Stimulated activated naive CD8-positive, alpha-beta T cell treated with anti-CD3 and anti-CD28 coated beads, Interleukin-15, amount 100 ng/mL, for 72 hours (primary cell): ENCODE measurements at regions not wholly inside any gene's neighbourhood (a gene's known extent, or its start where the extent isn't known, plus 50 kb on each side); places are given as distances from the start of the nearest gene placed in this dataset.

ENCODE experiments used
- ATAC-seq: fragments of 150-1000 bp; cut with Tn5 transposase; 2 replicates; pipeline ENCODE4 v1.10.0; 2021; ENCODE audit warnings: mild to moderate bottlenecking, moderate library complexity
- DNase-seq, 2 donors: peaks; one replicate each; pipeline ENCODE4 v3.0.0; 2021 to 2022
- H3K27ac Mint-ChIP-seq, 2 donors: one replicate each; pipeline ENCODE4 v1.8.0; 2022; ENCODE audit warnings: mild to moderate bottlenecking in 2 of 2, mixed read lengths in 2 of 2, moderate library complexity in 2 of 2
- H3K27me3 Mint-ChIP-seq: one replicate; pipeline ENCODE4 v1.8.0; 2022; ENCODE audit warnings: mixed read lengths
- H3K4me1 Mint-ChIP-seq: one replicate; pipeline ENCODE4 v1.8.0; 2022; ENCODE audit warnings: mild to moderate bottlenecking, mixed read lengths
- H3K4me3 Mint-ChIP-seq, 2 donors: one replicate each; pipeline ENCODE4 v1.8.0; 2022; ENCODE audit warnings: mild to moderate bottlenecking in 2 of 2, mixed read lengths in 2 of 2, moderate library complexity in 1 of 2
- H3K9me3 Mint-ChIP-seq, 2 donors: one replicate each; pipeline ENCODE4 v1.8.0; 2022; ENCODE audit warnings: mixed read lengths in 2 of 2

- Mint-ChIP-seq H3K4me3 (no peak overlapping the region), H3K9me3 (no peaks in the 10 kb centered on the region), H3K27ac (no peak overlapping the region), H3K4me1 (no peaks in the 10 kb centered on the region), H3K27me3 (no peaks in the 10 kb centered on the region)
- DNase-seq: no peak
- ATAC-seq: no peak
Measured at GRCh38 chr4:28362169-28362568, 1501.5 kb downstream of the STIM2 start.

GRCh38 chr4:28369499-28369898 is 1508.9 kb downstream of the STIM2 start:
- ATAC-seq (no peak), DNase-seq (no peak)
- Mint-ChIP-seq H3K27me3 (no peaks in the 10 kb centered on the region), H3K4me1 (no peaks in the 10 kb centered on the region), H3K27ac (peak overlapping the region in 1 of 2 donors; percentile 88), H3K4me3 (no peak overlapping the region), H3K9me3 (peaks cover 5 to 9% of the 10 kb centered on the region in 2 donors)

GRCh38 chr4:28373191-28373590 is 1512.5 kb downstream of the STIM2 start:
- Mint-ChIP-seq H3K4me3 (no peak overlapping the region), H3K27me3 (no peaks in the 10 kb centered on the region), H3K9me3 (peaks cover 14 to 22% of the 10 kb centered on the region in 2 donors), H3K27ac (no peak overlapping the region), H3K4me1 (no peaks in the 10 kb centered on the region)
- DNase-seq (no peak), ATAC-seq (no peak)

- H3K27me3 Mint-ChIP-seq: no peaks in the 10 kb centered on the region
- peaks cover 14 to 26% of the 10 kb centered on the region in 2 donors for H3K9me3 Mint-ChIP-seq
- DNase-seq (no peak), ATAC-seq (no peak)
- no peaks in the 10 kb centered on the region for H3K4me1 Mint-ChIP-seq
- H3K4me3 Mint-ChIP-seq: no peak overlapping the region
- H3K27ac Mint-ChIP-seq: no peak overlapping the region
Measured at GRCh38 chr4:28373601-28374000, 1513.0 kb downstream of the STIM2 start.

GRCh38 chr4:28378109-28378830 is 1517.6 kb downstream of the STIM2 start:
- ATAC-seq (no peak), DNase-seq (no peak)
- H3K4me1 Mint-ChIP-seq: no peaks in the 10 kb centered on the region
- H3K27ac Mint-ChIP-seq: no peak overlapping the region
- H3K27me3 Mint-ChIP-seq: no peaks in the 10 kb centered on the region
- peaks cover 20 to 30% of the 10 kb centered on the region in 2 donors for H3K9me3 Mint-ChIP-seq
- H3K4me3 Mint-ChIP-seq: no peak overlapping the region

- ATAC-seq (no peak), DNase-seq (no peak)
- Mint-ChIP-seq H3K27me3 (no peaks in the 10 kb centered on the region), H3K4me1 (no peaks in the 10 kb centered on the region), H3K4me3 (no peak overlapping the region), H3K27ac (no peak overlapping the region), H3K9me3 (peaks cover 6 to 9% of the 10 kb centered on the region in 2 donors)
Measured at GRCh38 chr4:28385801-28386200, 1525.2 kb downstream of the STIM2 start.

- Mint-ChIP-seq H3K4me1 (no peaks in the 10 kb centered on the region), H3K27me3 (no peaks in the 10 kb centered on the region), H3K4me3 (no peak overlapping the region), H3K9me3 (peaks cover 9 to 10% of the 10 kb centered on the region in 2 donors), H3K27ac (no peak overlapping the region)
- no peak for ATAC-seq
- DNase-seq: no peak
Measured at GRCh38 chr4:28386776-28387175, 1526.1 kb downstream of the STIM2 start.

GRCh38 chr4:28388471-28388870 is 1527.8 kb downstream of the STIM2 start:
- DNase-seq (no peak), ATAC-seq (no peak)
- no peaks in the 10 kb centered on the region for H3K27me3 Mint-ChIP-seq
- H3K9me3 Mint-ChIP-seq: peaks cover 8% of the 10 kb centered on the region in 2 donors
- H3K27ac Mint-ChIP-seq: no peak overlapping the region
- H3K4me3 Mint-ChIP-seq: no peak overlapping the region
- no peaks in the 10 kb centered on the region for H3K4me1 Mint-ChIP-seq

- Mint-ChIP-seq H3K27me3 (no peaks in the 10 kb centered on the region), H3K27ac (no peak overlapping the region), H3K4me3 (no peak overlapping the region), H3K9me3 (peaks cover 7 to 8% of the 10 kb centered on the region in 2 donors), H3K4me1 (no peaks in the 10 kb centered on the region)
- DNase-seq (no peak), ATAC-seq (no peak)
Measured at GRCh38 chr4:28391877-28392276, 1531.2 kb downstream of the STIM2 start.

- Mint-ChIP-seq H3K27me3 (no peaks in the 10 kb centered on the region), H3K9me3 (peaks cover 5 to 16% of the 10 kb centered on the region in 2 donors), H3K4me1 (no peaks in the 10 kb centered on the region), H3K4me3 (no peak overlapping the region), H3K27ac (no peak overlapping the region)
- ATAC-seq (no peak), DNase-seq (no peak)
Measured at GRCh38 chr4:28402751-28403150, 1542.1 kb downstream of the STIM2 start.

GRCh38 chr4:28421221-28421620 is 1560.6 kb downstream of the STIM2 start:
- H3K4me3 Mint-ChIP-seq: no peak overlapping the region

GRCh38 chr4:28426251-28426650 is 1565.6 kb downstream of the STIM2 start:
- Mint-ChIP-seq H3K4me1 (no peaks in the 10 kb centered on the region), H3K27me3 (no peaks in the 10 kb centered on the region), H3K4me3 (no peak overlapping the region), H3K27ac (no peak overlapping the region), H3K9me3 (peaks cover 0 to 10% of the 10 kb centered on the region in 2 donors)
- DNase-seq: no peak
- ATAC-seq: no peak

More at GRCh38 chr4:28421221-28421620, 1560.6 kb downstream of the STIM2 start:
- H3K27me3 Mint-ChIP-seq: no peaks in the 10 kb centered on the region
- no peak overlapping the region for H3K27ac Mint-ChIP-seq
- no peaks in the 10 kb centered on the region for H3K9me3 Mint-ChIP-seq
- H3K4me1 Mint-ChIP-seq: no peaks in the 10 kb centered on the region
- DNase-seq (no peak), ATAC-seq (no peak)

- H3K9me3 Mint-ChIP-seq: peaks cover 0 to 16% of the 10 kb centered on the region in 2 donors
- no peak for ATAC-seq
- H3K27me3 Mint-ChIP-seq: no peaks in the 10 kb centered on the region
- no peak overlapping the region for H3K4me3 Mint-ChIP-seq
- no peaks in the 10 kb centered on the region for H3K4me1 Mint-ChIP-seq
- H3K27ac Mint-ChIP-seq: no peak overlapping the region
- DNase-seq: no peak
Measured at GRCh38 chr4:28427306-28428085, 1566.9 kb downstream of the STIM2 start.

GRCh38 chr4:28432348-28433025 is 1571.8 kb downstream of the STIM2 start:
- peaks cover 0 to 13% of the 10 kb centered on the region in 2 donors for H3K9me3 Mint-ChIP-seq
- no peaks in the 10 kb centered on the region for H3K4me1 Mint-ChIP-seq
- no peak overlapping the region for H3K27ac Mint-ChIP-seq
- ATAC-seq: no peak
- no peak overlapping the region for H3K4me3 Mint-ChIP-seq
- no peak for DNase-seq
- H3K27me3 Mint-ChIP-seq: no peaks in the 10 kb centered on the region

GRCh38 chr4:28435314-28435713 is 1574.7 kb downstream of the STIM2 start:
- Mint-ChIP-seq H3K27ac (no peak overlapping the region), H3K27me3 (no peaks in the 10 kb centered on the region), H3K9me3 (peaks cover 0 to 14% of the 10 kb centered on the region in 2 donors), H3K4me1 (no peaks in the 10 kb centered on the region), H3K4me3 (no peak overlapping the region)
- DNase-seq (no peak), ATAC-seq (no peak)
